IMR-90 (cell line): ENCODE measurements at regions not wholly inside any gene's neighbourhood (a gene's known extent, or its start where the extent isn't known, plus 50 kb on each side); places are given as distances from the start of the nearest gene placed in this dataset.

Experiments
- RCOR1 ChIP-seq: IDR thresholded peaks from 2 replicates; pipeline ENCODE4 v1.6.1; 2012; ENCODE audit warnings: mild to moderate bottlenecking, low read length, improper control_type of control experiment; ENCODE audit not compliant: insufficient replicate concordance
- TF ChIP-seq, protein P1 (sequence below): fragments of 150-350 bp; IDR thresholded peaks from 2 replicates; pipeline ENCODE4 v1.6.1; 2017; ENCODE audit warnings: mild to moderate bottlenecking, antibody characterized with exemption, low read length, low read depth
- TF ChIP-seq, protein P2 (sequence below): fragments of 150-350 bp; IDR thresholded peaks from 2 replicates; pipeline ENCODE4 v1.6.1; 2016; ENCODE audit warnings: low read depth, mild to moderate bottlenecking, low read length, moderate library complexity, borderline replicate concordance

DNA sequence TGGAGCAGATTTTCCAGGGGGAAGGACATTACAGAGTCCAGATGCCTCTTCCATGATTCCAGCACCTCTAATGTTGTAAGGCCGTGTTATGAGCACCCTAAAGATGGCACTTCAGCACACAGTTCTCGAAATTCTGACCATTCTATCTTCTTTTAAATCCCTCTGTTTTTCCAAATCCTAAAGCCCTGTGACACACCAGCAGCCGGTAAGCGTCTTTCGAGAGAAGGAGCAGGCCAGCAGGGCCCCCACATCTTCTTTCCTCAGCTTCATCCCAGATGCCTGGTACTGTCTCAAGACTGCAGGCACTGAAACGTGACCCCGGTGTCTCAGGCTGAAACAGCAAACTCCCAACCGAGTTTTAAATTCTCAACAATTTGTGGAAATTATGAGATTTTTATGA, 211.6 kb upstream of the FOXQ1 start:
- TF ChIP-seq, protein P1, sequence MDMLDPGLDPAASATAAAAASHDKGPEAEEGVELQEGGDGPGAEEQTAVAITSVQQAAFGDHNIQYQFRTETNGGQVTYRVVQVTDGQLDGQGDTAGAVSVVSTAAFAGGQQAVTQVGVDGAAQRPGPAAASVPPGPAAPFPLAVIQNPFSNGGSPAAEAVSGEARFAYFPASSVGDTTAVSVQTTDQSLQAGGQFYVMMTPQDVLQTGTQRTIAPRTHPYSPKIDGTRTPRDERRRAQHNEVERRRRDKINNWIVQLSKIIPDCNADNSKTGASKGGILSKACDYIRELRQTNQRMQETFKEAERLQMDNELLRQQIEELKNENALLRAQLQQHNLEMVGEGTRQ, result no peak
- TF ChIP-seq RCOR1, result no peak
- TF ChIP-seq, protein P2, sequence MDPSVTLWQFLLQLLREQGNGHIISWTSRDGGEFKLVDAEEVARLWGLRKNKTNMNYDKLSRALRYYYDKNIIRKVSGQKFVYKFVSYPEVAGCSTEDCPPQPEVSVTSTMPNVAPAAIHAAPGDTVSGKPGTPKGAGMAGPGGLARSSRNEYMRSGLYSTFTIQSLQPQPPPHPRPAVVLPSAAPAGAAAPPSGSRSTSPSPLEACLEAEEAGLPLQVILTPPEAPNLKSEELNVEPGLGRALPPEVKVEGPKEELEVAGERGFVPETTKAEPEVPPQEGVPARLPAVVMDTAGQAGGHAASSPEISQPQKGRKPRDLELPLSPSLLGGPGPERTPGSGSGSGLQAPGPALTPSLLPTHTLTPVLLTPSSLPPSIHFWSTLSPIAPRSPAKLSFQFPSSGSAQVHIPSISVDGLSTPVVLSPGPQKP, result no peak
